Smooth muscle cell (in vitro differentiated cells): ENCODE measurements at regions not wholly inside any gene's neighbourhood (a gene's known extent, or its start where the extent isn't known, plus 50 kb on each side); places are given as distances from the start of the nearest gene placed in this dataset.

ENCODE experiments used
- DNase-seq: peaks from one replicate; lab custom pipeline; 2025; ENCODE audit not compliant: unreplicated experiment; lab: John Stamatoyannopoulos, UW
- H2AFZ ChIP-seq: fragments of 200-600 bp; sonication (generic); 2 replicates; pipeline ENCODE4 v1.6.0; 2016; ENCODE audit warnings: antibody characterized with exemption, low read depth, mild to moderate bottlenecking
- H3F3A ChIP-seq: fragments of 200-600 bp; sonication (generic); 2 replicates; pipeline ENCODE4 v1.6.0; 2017; ENCODE audit warnings: antibody characterized with exemption, low read depth
- H3K27ac ChIP-seq: fragments of 200-600 bp; sonication (generic); 2 replicates; pipeline ENCODE4 v1.5.1; 2016; ENCODE audit warnings: low read depth, mild to moderate bottlenecking
- H3K27me3 ChIP-seq: fragments of 200-600 bp; sonication (generic); 2 replicates; pipeline ENCODE4 v1.6.1; 2016; ENCODE audit warnings: low read depth, mild to moderate bottlenecking
- H3K36me3 ChIP-seq: fragments of 200-600 bp; sonication (generic); 2 replicates; pipeline ENCODE4 v1.5.1; 2016; ENCODE audit warnings: low read depth
- H3K4me1 ChIP-seq: fragments of 200-600 bp; sonication (generic); 2 replicates; pipeline ENCODE4 v1.5.1; 2016; ENCODE audit warnings: low read depth
- H3K4me2 ChIP-seq: fragments of 200-600 bp; sonication (generic); 2 replicates; pipeline ENCODE4 v1.6.0; 2016; ENCODE audit warnings: mild to moderate bottlenecking
- H3K4me3 ChIP-seq: fragments of 200-600 bp; sonication (generic); 2 replicates; pipeline ENCODE4 v1.5.1; 2016; ENCODE audit warnings: mild to moderate bottlenecking
- H3K79me2 ChIP-seq: fragments of 200-600 bp; sonication (generic); 2 replicates; pipeline ENCODE4 v1.6.0; 2016; ENCODE audit warnings: low read depth, mild to moderate bottlenecking
- H3K9ac ChIP-seq: fragments of 200-600 bp; sonication (generic); 2 replicates; pipeline ENCODE4 v1.6.0; 2016; ENCODE audit warnings: low read depth
- H3K9me3 ChIP-seq: fragments of 200-600 bp; sonication (generic); replicated peaks from 2 replicates; pipeline ENCODE4 v1.5.1; 2016; ENCODE audit warnings: low read depth
- H4K20me1 ChIP-seq: fragments of 200-600 bp; sonication (generic); 2 replicates; pipeline ENCODE4 v1.6.0; 2016; ENCODE audit warnings: low read depth
- WGBS: methylation state at CpG from one replicate; pipeline ENCODE4 v1.1.7; 2016; ENCODE audit warnings: low lambda C conversion rate; 5-methylcytosine and 5-hydroxymethylcytosine counted together
- TF ChIP-seq, protein P1 (sequence below): fragments of 200-600 bp; sonication (generic); IDR thresholded peaks from 2 replicates; pipeline ENCODE4 v1.5.1; 2017; ENCODE audit warnings: borderline replicate concordance, mild to moderate bottlenecking, antibody characterized with exemption; ENCODE audit not compliant: insufficient read depth, poor library complexity, severe bottlenecking

DNA sequence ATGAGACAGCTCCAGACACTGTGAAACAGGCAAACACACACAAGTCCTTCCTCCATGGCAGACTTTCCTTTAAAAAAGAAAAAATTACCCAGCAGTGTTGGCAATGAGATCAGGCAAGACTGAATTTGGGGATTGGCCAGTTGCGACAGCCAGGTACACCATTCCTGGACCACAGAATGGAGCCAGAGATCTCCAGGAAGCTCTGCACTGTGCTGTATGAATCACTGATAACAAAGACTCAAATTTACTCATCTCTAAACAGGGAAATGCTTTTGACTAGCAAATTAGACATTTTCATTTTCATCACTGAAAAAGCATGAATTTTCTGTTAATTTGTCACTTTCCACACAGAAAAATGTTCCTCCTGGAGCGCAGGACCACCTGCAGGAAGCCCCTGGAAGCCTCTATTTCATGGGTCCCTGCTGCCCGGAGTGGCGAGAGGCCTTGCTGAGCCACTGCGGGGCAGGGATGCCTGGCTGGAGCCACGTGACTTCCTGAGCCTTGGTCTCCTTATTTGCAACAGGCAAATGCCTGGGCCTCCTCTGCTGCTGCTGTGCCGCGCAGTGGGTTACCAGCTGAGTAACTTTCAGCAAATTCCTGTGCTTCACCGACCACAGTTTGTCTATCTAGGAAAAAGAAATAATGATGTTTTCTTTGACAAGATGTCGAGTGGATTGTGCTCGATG, 185.9 kb upstream of the ZNF618 start:
- Histone ChIP-seq H3F3A (peaks cover 5% of the 10 kb centered on the region), H3K4me3 (no peak overlapping the region), H3K4me1 (no peaks in the 10 kb centered on the region), H3K27me3 (peaks cover 23% of the 10 kb centered on the region), H3K9ac (no peak overlapping the region), H3K9me3 (no peaks in the 10 kb centered on the region), H4K20me1 (no peaks in the 10 kb centered on the region), H3K79me2 (no peaks in the 10 kb centered on the region), H3K36me3 (no peaks in the 10 kb centered on the region), H3K27ac (no peak overlapping the region), H2AFZ (peak overlapping the region; percentile 32), H3K4me2 (peak overlapping the region; percentile 55)
- TF ChIP-seq, protein P1, sequence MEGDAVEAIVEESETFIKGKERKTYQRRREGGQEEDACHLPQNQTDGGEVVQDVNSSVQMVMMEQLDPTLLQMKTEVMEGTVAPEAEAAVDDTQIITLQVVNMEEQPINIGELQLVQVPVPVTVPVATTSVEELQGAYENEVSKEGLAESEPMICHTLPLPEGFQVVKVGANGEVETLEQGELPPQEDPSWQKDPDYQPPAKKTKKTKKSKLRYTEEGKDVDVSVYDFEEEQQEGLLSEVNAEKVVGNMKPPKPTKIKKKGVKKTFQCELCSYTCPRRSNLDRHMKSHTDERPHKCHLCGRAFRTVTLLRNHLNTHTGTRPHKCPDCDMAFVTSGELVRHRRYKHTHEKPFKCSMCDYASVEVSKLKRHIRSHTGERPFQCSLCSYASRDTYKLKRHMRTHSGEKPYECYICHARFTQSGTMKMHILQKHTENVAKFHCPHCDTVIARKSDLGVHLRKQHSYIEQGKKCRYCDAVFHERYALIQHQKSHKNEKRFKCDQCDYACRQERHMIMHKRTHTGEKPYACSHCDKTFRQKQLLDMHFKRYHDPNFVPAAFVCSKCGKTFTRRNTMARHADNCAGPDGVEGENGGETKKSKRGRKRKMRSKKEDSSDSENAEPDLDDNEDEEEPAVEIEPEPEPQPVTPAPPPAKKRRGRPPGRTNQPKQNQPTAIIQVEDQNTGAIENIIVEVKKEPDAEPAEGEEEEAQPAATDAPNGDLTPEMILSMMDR, result no peak
- DNase-seq, result no peak
- WGBS, result 55% methylated on average over 11 of the region's 11 CpGs

DNA sequence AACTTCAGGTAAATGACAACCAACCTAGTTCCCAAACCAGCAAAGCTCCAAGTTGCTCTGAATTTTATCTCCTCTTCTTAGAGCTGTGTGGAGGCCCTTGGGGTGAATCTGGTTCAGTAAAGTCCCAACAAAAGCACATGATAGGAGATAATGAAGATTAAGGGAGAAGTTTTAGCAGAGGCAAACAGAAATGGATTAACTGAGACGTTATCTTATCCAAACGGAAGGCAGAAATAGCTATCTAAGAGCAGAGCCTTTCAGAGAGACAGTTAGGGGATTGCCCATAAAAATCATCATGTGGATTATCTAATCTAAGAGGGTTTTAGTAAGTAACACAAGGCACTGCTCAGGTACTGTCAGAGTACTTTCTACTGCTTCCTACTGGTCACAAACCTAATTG, 183.9 kb upstream of the ZNF618 start:
- Histone ChIP-seq H3K27ac (no peak overlapping the region), H3K27me3 (peaks cover 9% of the 10 kb centered on the region), H2AFZ (no peak overlapping the region), H3K9me3 (no peaks in the 10 kb centered on the region), H3F3A (peaks cover 5% of the 10 kb centered on the region), H3K79me2 (no peaks in the 10 kb centered on the region), H3K36me3 (no peaks in the 10 kb centered on the region), H3K4me3 (no peak overlapping the region), H3K4me1 (no peaks in the 10 kb centered on the region), H3K4me2 (no peak overlapping the region), H4K20me1 (no peaks in the 10 kb centered on the region), H3K9ac (no peak overlapping the region)
- 33% methylated on average over 2 of the region's 2 CpGs for WGBS
- TF ChIP-seq, protein P1, result no peak
- no peak for DNase-seq

- DNase-seq, result no peak
- Histone ChIP-seq H3K4me2 (no peak overlapping the region), H3K36me3 (no peaks in the 10 kb centered on the region), H3K79me2 (no peaks in the 10 kb centered on the region), H3K4me3 (no peak overlapping the region), H3K4me1 (no peaks in the 10 kb centered on the region), H3K9me3 (no peaks in the 10 kb centered on the region), H3K9ac (no peak overlapping the region), H3K27ac (no peak overlapping the region), H4K20me1 (no peaks in the 10 kb centered on the region), H2AFZ (no peak overlapping the region), H3F3A (peaks cover 5% of the 10 kb centered on the region), H3K27me3 (peaks cover 7% of the 10 kb centered on the region)
- TF ChIP-seq, protein P1, result no peak
- 90% methylated on average over 4 of the region's 4 CpGs for WGBS
Measured at GRCh38 chr9:113694912-113695311, 181.2 kb upstream of the ZNF618 start.

- Histone ChIP-seq H3K79me2 (no peaks in the 10 kb centered on the region), H3K27me3 (peaks cover 7% of the 10 kb centered on the region), H2AFZ (no peak overlapping the region), H3K9me3 (no peaks in the 10 kb centered on the region), H4K20me1 (no peaks in the 10 kb centered on the region), H3K36me3 (no peaks in the 10 kb centered on the region), H3K4me3 (no peak overlapping the region), H3K27ac (no peak overlapping the region), H3K4me2 (no peak overlapping the region), H3K9ac (no peak overlapping the region), H3F3A (peaks cover 3% of the 10 kb centered on the region), H3K4me1 (no peaks in the 10 kb centered on the region)
- WGBS, result 66% methylated on average over 2 of the region's 2 CpGs
- TF ChIP-seq, protein P1, result no peak
- no peak for DNase-seq
Measured at GRCh38 chr9:113695440-113695851, 180.7 kb upstream of the ZNF618 start.
